ENCODE measurements at regions not wholly inside any gene's neighbourhood (a gene's known extent, or its start where the extent isn't known, plus 50 kb on each side); places are given as distances from the start of the nearest gene placed in this dataset.
"Not testable (repeated sequence)": the region's sequence is repeated elsewhere in the genome, so short reads cannot be mapped to it uniquely, and the experiment has no call there.

- H3K4me1 ChIP-seq (ENCODE audit: control insufficient read depth, insufficient read depth, low read length); POLR2A ChIA-PET; H2AFZ ChIP-seq (ENCODE audit: control insufficient read depth, low read depth, low read length); ATAC-seq; FAIRE-seq; H3K27me3 ChIP-seq (replicated peaks in 1 of 2; ENCODE audit: control insufficient read depth in 2 of 2, insufficient read depth in 2 of 2, low read length in 1 of 2); H3K4me3 ChIP-seq; H4K20me1 ChIP-seq (ENCODE audit: control insufficient read depth, insufficient read depth); in situ Hi-C loops (cut with MboI); H3K79me2 ChIP-seq (ENCODE audit: control insufficient read depth, insufficient read depth, low read length); H3K27ac ChIP-seq (ENCODE audit: control insufficient read depth, insufficient read depth); H3K36me3 ChIP-seq (ENCODE audit: control insufficient read depth in 2 of 2, insufficient read depth in 2 of 2, low read length in 1 of 2); SMC1A ChIA-PET (ENCODE audit: uncharacterized antibody, unreplicated experiment); DNase-seq (ENCODE audit: low read depth, low spot score); CTCF ChIA-PET; H3K4me2 ChIP-seq (ENCODE audit: control insufficient read depth, insufficient read depth); BruUV-seq (replicated peaks); H3K9ac ChIP-seq (ENCODE audit: control insufficient read depth, insufficient read depth, low read length); H3K9me3 ChIP-seq (replicated peaks; ENCODE audit: control insufficient read depth, insufficient read depth, low read length); intact Hi-C loops (cut with micrococcal nuclease; ENCODE audit: unreplicated experiment); RAD21 ChIA-PET (ENCODE audit: unreplicated experiment): not testable (repeated sequence)
- 55% methylated on average over 9 of the region's 9 CpGs for WGBS (ENCODE audit: insufficient coverage, insufficient replicate concordance, low lambda C conversion rate, missing lambda C conversion rate)
Measured at GRCh38 chr12:37540581-37540980, 776.0 kb upstream of the ALG10B start.

DNA sequence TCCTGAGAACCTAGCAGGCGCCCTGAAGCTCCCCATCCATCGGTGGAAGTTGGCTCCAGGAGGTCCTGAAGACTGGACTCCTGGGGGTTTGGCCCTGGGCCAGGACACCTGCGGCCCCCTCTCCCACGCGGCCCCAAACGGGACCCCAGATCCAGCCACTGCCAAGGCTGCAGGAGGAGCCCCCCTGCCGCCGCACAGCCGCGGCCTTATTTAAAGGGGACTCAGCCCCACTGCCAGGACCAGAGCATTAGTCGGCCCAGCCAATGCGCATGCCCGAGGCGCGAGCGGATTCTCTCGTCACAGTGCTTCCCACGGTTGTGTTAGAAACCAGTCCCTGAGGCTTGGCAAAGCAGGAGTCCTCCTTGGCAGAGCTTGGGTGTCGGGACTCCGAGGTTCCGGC lies 775.2 kb upstream of the ALG10B start:
- RAD21 ChIA-PET (ENCODE audit: unreplicated experiment) = no interaction called here
- Histone ChIP-seq H3K4me2 (ENCODE audit: control insufficient read depth, insufficient read depth) (no peak overlapping the region), H3K27me3 (replicated peaks in 1 of 2; ENCODE audit: control insufficient read depth in 2 of 2, insufficient read depth in 2 of 2, low read length in 1 of 2) (no peaks in the 10 kb centered on the region), H3K4me3 (no peak overlapping the region), H3K27ac (ENCODE audit: control insufficient read depth, insufficient read depth) (no peak overlapping the region), H3K9me3 (replicated peaks; ENCODE audit: control insufficient read depth, insufficient read depth, low read length) (no peaks in the 10 kb centered on the region; the same call in 2 of the 3 replicates), H3K79me2 (ENCODE audit: control insufficient read depth, insufficient read depth, low read length) (no peaks in the 10 kb centered on the region), H2AFZ (ENCODE audit: control insufficient read depth, low read depth, low read length) (no peak overlapping the region), H4K20me1 (ENCODE audit: control insufficient read depth, insufficient read depth) (no peaks in the 10 kb centered on the region), H3K4me1 (ENCODE audit: control insufficient read depth, insufficient read depth, low read length) (no peaks in the 10 kb centered on the region), H3K9ac (ENCODE audit: control insufficient read depth, insufficient read depth, low read length) (no peak overlapping the region), H3K36me3 (ENCODE audit: control insufficient read depth in 2 of 2, insufficient read depth in 2 of 2, low read length in 1 of 2) (no peaks in the 10 kb centered on the region)
- no TSS peak for BruUV-seq (replicated peaks)
- WGBS (ENCODE audit: insufficient coverage, insufficient replicate concordance, low lambda C conversion rate, missing lambda C conversion rate) = 87% methylated on average over 13 of the region's 21 CpGs
- ATAC-seq (no peak), FAIRE-seq (no peak), DNase-seq (ENCODE audit: low read depth, low spot score) (no peak)
- SMC1A ChIA-PET (ENCODE audit: uncharacterized antibody, unreplicated experiment) = no interaction called here
- CTCF ChIA-PET = no interaction called here
- intact Hi-C loops (cut with micrococcal nuclease; ENCODE audit: unreplicated experiment) = no loop called here
- POLR2A ChIA-PET = no interaction called here
- in situ Hi-C loops (cut with MboI) = no loop called here
- TF ChIP-seq HSF1 (IDR thresholded peaks at IDR 0.05; ENCODE audit: low read depth, low read length) (no peak), BCLAF1 (IDR thresholded peaks at IDR 0.05) (no peak), CREB1 (IDR thresholded peaks at IDR 0.05; ENCODE audit: low read depth) (no peak), MTA2 (IDR thresholded peaks at IDR 0.05; ENCODE audit: low read depth) (no peak), DPF2 (IDR thresholded peaks at IDR 0.05) (no peak), NR2F1 (conservative IDR thresholded peaks at IDR 0.05) (no peak), CEBPZ (IDR thresholded peaks at IDR 0.05; ENCODE audit: low read depth, low read length) (no peak), CHD1 (IDR thresholded peaks at IDR 0.05; ENCODE audit: low read depth, low read length) (no peak), FOS (IDR thresholded peaks at IDR 0.05; ENCODE audit: borderline replicate concordance, extremely low read depth, insufficient read length) (no peak), ASH2L (IDR thresholded peaks at IDR 0.05; ENCODE audit: borderline replicate concordance, low read depth) (no peak)

Measured in GM12878 (cell line).